Muscle of leg (tissue), 3 donors: ENCODE measurements at regions not wholly inside any gene's neighbourhood (a gene's known extent, or its start where the extent isn't known, plus 50 kb on each side); places are given as distances from the start of the nearest gene placed in this dataset.

Source experiments
- DNase-seq: peaks from one replicate; pipeline ENCODE4 v3.0.0; 2013
- H3K27ac ChIP-seq: one replicate; pipeline ENCODE4 v1.5.1; 2013; ENCODE audit warnings: mild to moderate bottlenecking, low read length, control low read depth
- H3K27me3 ChIP-seq: one replicate; pipeline ENCODE4 v1.6.1; 2013; ENCODE audit warnings: low read length; ENCODE audit not compliant: control insufficient read depth, insufficient read depth
- H3K36me3 ChIP-seq: one replicate; pipeline ENCODE4 v1.6.1; 2013; ENCODE audit warnings: low read length; ENCODE audit not compliant: control insufficient read depth, insufficient read depth
- H3K4me1 ChIP-seq: one replicate; pipeline ENCODE4 v1.6.1; 2013; ENCODE audit warnings: low read length; ENCODE audit not compliant: control insufficient read depth, insufficient read depth
- H3K4me3 ChIP-seq: one replicate; pipeline ENCODE4 v1.5.1; 2013; ENCODE audit warnings: low read length, control low read depth
- H3K9me3 ChIP-seq: replicated peaks from 2 replicates; pipeline ENCODE4 v1.6.1; 2013; ENCODE audit warnings: low read depth, low read length; ENCODE audit not compliant: control insufficient read depth
- WGBS: methylation state at CpG from one replicate; pipeline ENCODE4 v1.1.5; 2013; ENCODE audit warnings: missing lambda C conversion rate; ENCODE audit not compliant: insufficient coverage; 5-methylcytosine and 5-hydroxymethylcytosine counted together

GRCh38 chr2:156792242-156792840 is 356.2 kb downstream of the GPD2 start:
- no peaks in the 10 kb centered on the region for H3K36me3 ChIP-seq
- WGBS, result 90% methylated on average over 2 of the region's 9 CpGs
- no peak for DNase-seq
- H3K27me3 ChIP-seq, result no peaks in the 10 kb centered on the region
- H3K4me3 ChIP-seq, result no peak overlapping the region
- H3K9me3 ChIP-seq, result no peaks in the 10 kb centered on the region
- no peak overlapping the region for H3K27ac ChIP-seq
- no peaks in the 10 kb centered on the region for H3K4me1 ChIP-seq

- H3K36me3 ChIP-seq, result no peaks in the 10 kb centered on the region
- no peaks in the 10 kb centered on the region for H3K4me1 ChIP-seq
- no peaks in the 10 kb centered on the region for H3K9me3 ChIP-seq
- H3K4me3 ChIP-seq, result no peak overlapping the region
- no peaks in the 10 kb centered on the region for H3K27me3 ChIP-seq
- WGBS, result no CpG with 5 or more reads among the region's 2 CpGs
- no peak for DNase-seq
- no peak overlapping the region for H3K27ac ChIP-seq
These were observed 361.7 kb downstream of the GPD2 start for GRCh38 chr2:156797832-156798231.

GRCh38 chr2:156800065-156800653 is 364.0 kb downstream of the GPD2 start:
- WGBS, result no CpG with 5 or more reads among the region's 3 CpGs
- Histone ChIP-seq H3K27ac (no peak overlapping the region), H3K27me3 (peaks cover 3% of the 10 kb centered on the region), H3K36me3 (no peaks in the 10 kb centered on the region), H3K9me3 (no peaks in the 10 kb centered on the region), H3K4me1 (no peaks in the 10 kb centered on the region), H3K4me3 (peak overlapping the region; percentile 16)
- peak; percentile 6 for DNase-seq

GRCh38 chr2:156800781-156801361 is 364.7 kb downstream of the GPD2 start:
- Histone ChIP-seq H3K27ac (no peak overlapping the region), H3K9me3 (no peaks in the 10 kb centered on the region), H3K27me3 (peaks cover 3% of the 10 kb centered on the region), H3K36me3 (no peaks in the 10 kb centered on the region), H3K4me1 (no peaks in the 10 kb centered on the region), H3K4me3 (peak overlapping the region; percentile 16)
- DNase-seq, result peak; percentile 56
- no CpG with 5 or more reads among the region's 8 CpGs for WGBS

- WGBS, result 50% methylated on average over 1 of the region's 10 CpGs
- no peak overlapping the region for H3K27ac ChIP-seq
These were observed 367.1 kb downstream of the GPD2 start for GRCh38 chr2:156803243-156803642.

GRCh38 chr2:156803967-156804366 is 367.8 kb downstream of the GPD2 start:
- no CpG with 5 or more reads among the region's 5 CpGs for WGBS
- DNase-seq, result no peak
- Histone ChIP-seq H3K27me3 (peaks cover 3% of the 10 kb centered on the region), H3K4me1 (no peaks in the 10 kb centered on the region), H3K36me3 (no peaks in the 10 kb centered on the region), H3K9me3 (no peaks in the 10 kb centered on the region), H3K4me3 (no peak overlapping the region), H3K27ac (no peak overlapping the region)

More at GRCh38 chr2:156803243-156803642, 367.1 kb downstream of the GPD2 start:
- peaks cover 3% of the 10 kb centered on the region for H3K27me3 ChIP-seq
- DNase-seq, result no peak
- H3K9me3 ChIP-seq, result no peaks in the 10 kb centered on the region
- H3K4me3 ChIP-seq, result no peak overlapping the region
- H3K4me1 ChIP-seq, result no peaks in the 10 kb centered on the region
- no peaks in the 10 kb centered on the region for H3K36me3 ChIP-seq

- H3K4me3 ChIP-seq, result no peak overlapping the region
- H3K9me3 ChIP-seq, result no peaks in the 10 kb centered on the region
- no peaks in the 10 kb centered on the region for H3K36me3 ChIP-seq
- WGBS, result 85% methylated on average over 2 of the region's 2 CpGs
- DNase-seq, result no peak
- no peaks in the 10 kb centered on the region for H3K27me3 ChIP-seq
- no peak overlapping the region for H3K27ac ChIP-seq
- H3K4me1 ChIP-seq, result no peaks in the 10 kb centered on the region
These were observed 373.9 kb downstream of the GPD2 start for GRCh38 chr2:156810094-156810493.

GRCh38 chr2:156812496-156812895 is 376.3 kb downstream of the GPD2 start:
- Histone ChIP-seq H3K9me3 (no peaks in the 10 kb centered on the region), H3K36me3 (no peaks in the 10 kb centered on the region), H3K27ac (no peak overlapping the region), H3K4me3 (no peak overlapping the region), H3K4me1 (no peaks in the 10 kb centered on the region), H3K27me3 (no peaks in the 10 kb centered on the region)
- no peak for DNase-seq
- no CpG with 5 or more reads among the region's 1 CpG for WGBS

- Histone ChIP-seq H3K9me3 (no peaks in the 10 kb centered on the region), H3K36me3 (no peaks in the 10 kb centered on the region), H3K27me3 (no peaks in the 10 kb centered on the region), H3K4me1 (peaks cover 2% of the 10 kb centered on the region), H3K27ac (no peak overlapping the region), H3K4me3 (no peak overlapping the region)
- DNase-seq, result no peak
- WGBS, result no CpG with 5 or more reads among the region's 1 CpG
These were observed 381.3 kb downstream of the GPD2 start for GRCh38 chr2:156817430-156817829.

GRCh38 chr2:156818221-156818620 is 382.0 kb downstream of the GPD2 start:
- no peak overlapping the region for H3K27ac ChIP-seq
- H3K27me3 ChIP-seq, result no peaks in the 10 kb centered on the region
- DNase-seq, result no peak
- peaks cover 2% of the 10 kb centered on the region for H3K4me1 ChIP-seq
- no peaks in the 10 kb centered on the region for H3K36me3 ChIP-seq
- no peaks in the 10 kb centered on the region for H3K9me3 ChIP-seq
- WGBS, result 90% methylated on average over 1 of the region's 6 CpGs
- H3K4me3 ChIP-seq, result no peak overlapping the region
